NB4 (cell line): ENCODE measurements at regions not wholly inside any gene's neighbourhood (a gene's known extent, or its start where the extent isn't known, plus 50 kb on each side); places are given as distances from the start of the nearest gene placed in this dataset.

ENCODE experiments used
- DNase-seq: peaks from one replicate; pipeline ENCODE4 v3.0.0; 2010; ENCODE audit warnings: low read depth
- H3K4me3 ChIP-seq: one replicate; pipeline ENCODE4 v1.5.1; 2011; ENCODE audit warnings: mild to moderate bottlenecking, low read depth, low read length, moderate library complexity
- CTCF ChIP-seq: IDR thresholded peaks from one replicate; pipeline ENCODE4 v1.5.1; 2012; ENCODE audit warnings: low read depth, low read length
- MYC ChIP-seq: IDR thresholded peaks from 2 replicates; pipeline ENCODE4 v1.6.1; 2011; ENCODE audit warnings: low read depth, low read length
- POLR2A ChIP-seq: IDR thresholded peaks from 2 replicates; pipeline ENCODE4 v1.6.1; 2011; ENCODE audit warnings: mild to moderate bottlenecking; ENCODE audit not compliant: insufficient read length; ENCODE audit errors: extremely low read depth
- TF ChIP-seq, protein P1 (sequence below): IDR thresholded peaks from 2 replicates; pipeline ENCODE4 v1.6.1; 2011; ENCODE audit warnings: low read depth, low read length

GRCh38 chr19:30853036-30853435 lies 480.9 kb downstream of the ZNF536 start:
- TF ChIP-seq POLR2A (no peak), MYC (no peak), CTCF (no peak)
- no peak overlapping the region for H3K4me3 ChIP-seq
- no peak for DNase-seq

DNA sequence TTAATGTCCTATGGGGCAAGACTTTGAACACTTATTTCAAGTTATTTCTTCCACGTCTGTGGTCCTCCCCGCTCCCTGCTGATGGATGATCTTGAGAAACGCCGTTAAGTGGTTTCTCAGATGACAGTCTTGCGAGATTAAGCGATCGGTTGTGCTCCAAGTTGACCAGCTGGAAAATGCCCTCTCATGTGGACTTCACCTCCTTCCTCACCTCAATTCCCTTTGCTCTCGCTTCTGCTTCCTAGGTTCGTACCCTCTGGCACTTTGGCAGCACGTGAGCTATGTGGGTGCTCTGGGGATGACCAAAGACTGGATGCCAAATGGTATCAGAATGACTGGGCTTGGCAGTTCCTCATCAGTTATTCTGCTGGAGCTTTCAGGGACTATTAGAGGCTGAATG lies 480.0 kb downstream of the ZNF536 start:
- DNase-seq, result no peak
- H3K4me3 ChIP-seq, result no peak overlapping the region
- no peak for TF ChIP-seq POLR2A
- TF ChIP-seq MYC, result no peak
- TF ChIP-seq CTCF, result no peak
- TF ChIP-seq, protein P1, sequence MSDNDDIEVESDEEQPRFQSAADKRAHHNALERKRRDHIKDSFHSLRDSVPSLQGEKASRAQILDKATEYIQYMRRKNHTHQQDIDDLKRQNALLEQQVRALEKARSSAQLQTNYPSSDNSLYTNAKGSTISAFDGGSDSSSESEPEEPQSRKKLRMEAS, result no peak

DNA sequence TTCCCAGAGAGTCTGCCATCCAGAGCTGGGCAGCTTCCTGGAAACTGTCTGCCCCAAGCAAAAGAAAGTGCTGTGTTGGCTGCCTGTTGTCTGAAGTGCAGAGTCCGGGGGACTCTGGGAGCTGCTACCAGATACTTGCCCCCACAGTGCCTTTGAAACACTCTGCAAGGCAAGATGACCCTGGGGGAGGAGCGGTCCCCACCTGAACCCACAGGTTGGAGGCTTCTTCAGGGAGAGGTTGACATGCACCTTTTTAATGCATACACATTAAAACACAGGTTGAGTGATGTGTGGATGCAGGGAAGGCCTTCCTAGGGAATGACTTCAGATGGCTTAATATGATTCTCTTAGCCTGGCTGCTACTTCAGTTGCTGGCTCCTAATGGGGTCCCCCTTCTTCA lies 479.5 kb downstream of the ZNF536 start:
- TF ChIP-seq POLR2A (no peak), MYC (no peak), CTCF (no peak)
- TF ChIP-seq, protein P1, result no peak
- no peak for DNase-seq
- no peak overlapping the region for H3K4me3 ChIP-seq

GRCh38 chr19:30848636-30849425 lies 476.6 kb downstream of the ZNF536 start:
- no peak overlapping the region for H3K4me3 ChIP-seq
- DNase-seq, result no peak
- no peak for TF ChIP-seq MYC
- TF ChIP-seq POLR2A, result no peak
- TF ChIP-seq CTCF, result no peak
- TF ChIP-seq, protein P1, result no peak

DNA sequence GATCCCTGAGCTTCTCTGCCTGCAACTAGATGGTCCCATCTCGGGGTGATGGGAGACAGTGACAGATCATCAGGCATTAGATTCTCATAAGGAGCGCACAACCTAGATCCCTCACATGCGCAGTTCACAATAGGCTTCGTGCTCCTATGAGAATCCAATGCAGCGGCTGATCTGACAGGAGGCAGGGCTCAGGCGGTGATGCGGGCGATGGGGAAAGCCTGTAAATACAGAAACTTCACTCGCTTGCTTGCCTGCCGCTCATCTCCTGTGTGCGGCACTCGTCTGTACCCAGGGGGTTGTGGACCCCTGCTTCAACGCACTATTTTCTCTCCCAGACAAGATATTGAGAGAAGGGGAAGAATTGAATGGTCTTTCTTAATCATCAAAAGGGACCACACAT lies 473.9 kb downstream of the ZNF536 start:
- DNase-seq, result no peak
- H3K4me3 ChIP-seq, result no peak overlapping the region
- TF ChIP-seq MYC, result no peak

DNA sequence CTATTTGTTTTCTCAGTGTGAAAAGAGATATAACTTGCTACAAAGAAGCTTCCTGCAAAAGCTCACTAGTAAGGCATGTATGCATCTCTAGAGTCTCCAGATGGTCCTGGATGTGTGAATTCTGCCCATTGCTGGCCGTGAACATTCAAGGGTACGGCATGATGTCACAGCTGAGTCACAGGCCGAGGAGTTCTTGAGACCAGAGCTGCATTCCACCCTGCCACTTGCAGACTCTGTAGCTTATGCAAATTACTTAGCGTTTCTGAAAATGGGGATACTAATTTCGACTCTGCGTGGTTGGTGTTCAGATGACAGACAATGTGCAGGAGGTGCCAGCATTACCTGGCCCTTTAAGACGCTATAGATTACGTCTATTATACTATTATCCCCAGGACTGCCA lies 470.7 kb downstream of the ZNF536 start:
- no peak for DNase-seq
- H3K4me3 ChIP-seq, result no peak overlapping the region
- no peak for TF ChIP-seq POLR2A
- TF ChIP-seq, protein P1, result no peak
- TF ChIP-seq MYC, result no peak
- TF ChIP-seq CTCF, result no peak
